ENCODE measurements at regions not wholly inside any gene's neighbourhood (a gene's known extent, or its start where the extent isn't known, plus 50 kb on each side); places are given as distances from the start of the nearest gene placed in this dataset.
"Not testable (repeated sequence)": the region's sequence is repeated elsewhere in the genome, so short reads cannot be mapped to it uniquely, and the experiment has no call there.

DNA sequence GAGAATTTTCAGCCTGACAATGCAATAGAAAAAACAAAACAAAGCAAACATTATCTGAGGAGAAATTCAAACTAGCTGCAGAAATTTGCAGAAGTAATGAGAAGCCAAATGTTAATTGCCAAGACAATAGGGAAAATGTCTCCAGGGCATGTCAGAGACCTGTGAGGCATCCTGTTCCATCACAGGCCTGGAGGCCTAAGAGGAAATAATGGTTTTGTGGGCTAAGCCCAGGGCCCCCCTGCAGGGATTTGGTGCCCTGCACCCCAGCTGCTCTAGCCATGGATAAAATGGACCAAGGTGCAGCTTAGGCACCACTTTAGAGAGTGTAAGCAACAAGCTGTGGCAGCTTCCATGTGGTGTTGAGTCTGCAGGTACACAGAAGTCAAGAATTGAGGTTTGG, 401.2 kb upstream of the NECTIN3 start:
- no peak for DNase-seq (ENCODE audit: low read depth in 2 of 2)

DNA sequence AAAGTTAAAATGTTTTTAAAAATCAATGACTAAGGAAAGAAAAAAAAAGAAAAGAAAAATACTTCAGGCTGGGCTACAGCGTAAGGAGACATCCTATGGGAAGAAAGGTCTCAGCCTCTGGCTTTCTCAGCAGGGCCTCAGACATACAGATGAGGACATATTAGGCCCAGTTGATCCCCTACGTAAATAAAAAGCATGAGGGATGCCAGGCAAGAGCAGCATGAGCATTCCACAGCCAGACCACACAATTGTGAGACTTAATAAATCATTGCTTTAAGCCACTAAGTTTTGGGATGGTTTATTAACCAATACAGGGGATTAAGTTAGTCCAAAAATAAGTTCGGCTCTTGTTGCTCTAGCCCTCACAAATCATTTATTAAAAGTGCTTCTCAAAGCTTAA, 394.1 kb upstream of the NECTIN3 start:
- DNase-seq (ENCODE audit: low read depth in 2 of 2) = no peak

DNA sequence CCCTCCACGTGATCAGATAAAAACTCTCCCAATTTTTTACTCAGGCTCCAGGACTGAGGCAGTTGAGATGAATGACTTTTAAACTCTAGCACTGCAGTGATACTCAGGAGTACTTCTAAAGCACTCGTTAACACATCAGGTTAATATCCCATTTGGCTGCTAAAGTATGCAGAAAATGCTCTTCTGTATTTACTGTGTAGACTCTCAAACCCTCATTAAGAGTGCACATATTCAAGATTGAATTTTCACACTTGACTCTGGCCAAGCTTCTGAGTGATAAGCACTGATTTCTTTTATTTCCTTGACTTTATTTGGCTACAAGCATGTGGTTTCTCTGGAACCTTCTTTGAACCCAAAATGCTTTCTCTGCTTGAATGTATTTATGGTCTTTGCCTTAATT, 392.3 kb upstream of the NECTIN3 start:
- no peak for DNase-seq (ENCODE audit: low read depth in 2 of 2)

DNA sequence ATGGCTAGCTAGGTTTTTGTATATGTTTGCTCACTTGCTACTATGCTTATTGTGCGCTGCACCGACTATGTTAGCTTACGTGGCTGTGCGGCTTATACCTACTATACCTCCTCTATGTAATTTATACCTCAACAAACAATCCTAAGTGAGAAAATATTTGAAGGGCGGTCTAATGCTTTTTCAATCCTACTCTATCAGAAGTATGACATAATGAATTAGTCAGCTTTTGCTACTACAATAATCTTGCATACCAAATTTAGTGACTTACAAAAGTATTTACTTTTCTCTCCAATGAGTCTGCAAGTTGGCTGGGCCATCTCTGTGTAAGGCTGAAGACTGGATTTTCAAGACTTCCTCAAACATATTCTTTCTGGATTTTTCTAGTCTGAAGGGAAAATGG, 391.2 kb upstream of the NECTIN3 start:
- no peak for DNase-seq (ENCODE audit: low read depth in 2 of 2)

DNA sequence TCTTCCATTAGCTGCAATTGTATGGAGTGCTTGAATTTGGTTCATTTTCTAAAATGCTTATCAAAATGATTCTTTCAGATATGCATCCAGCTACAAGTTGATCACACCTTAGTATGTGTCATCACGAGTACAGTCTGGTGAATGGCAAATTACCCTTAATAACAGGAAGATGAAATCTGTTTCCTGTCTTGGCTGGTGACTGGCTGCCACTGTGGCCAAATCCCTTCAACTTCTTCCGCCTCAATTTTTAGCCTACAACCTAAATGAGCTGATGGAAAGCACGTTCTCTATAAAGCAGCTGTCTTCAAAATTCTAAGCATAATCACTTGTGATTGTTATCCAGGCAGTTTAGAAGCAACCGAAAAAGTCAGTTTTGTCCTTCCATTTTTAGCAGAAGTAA, 387.1 kb upstream of the NECTIN3 start:
- DNase-seq (ENCODE audit: low read depth in 2 of 2) = no peak

DNA sequence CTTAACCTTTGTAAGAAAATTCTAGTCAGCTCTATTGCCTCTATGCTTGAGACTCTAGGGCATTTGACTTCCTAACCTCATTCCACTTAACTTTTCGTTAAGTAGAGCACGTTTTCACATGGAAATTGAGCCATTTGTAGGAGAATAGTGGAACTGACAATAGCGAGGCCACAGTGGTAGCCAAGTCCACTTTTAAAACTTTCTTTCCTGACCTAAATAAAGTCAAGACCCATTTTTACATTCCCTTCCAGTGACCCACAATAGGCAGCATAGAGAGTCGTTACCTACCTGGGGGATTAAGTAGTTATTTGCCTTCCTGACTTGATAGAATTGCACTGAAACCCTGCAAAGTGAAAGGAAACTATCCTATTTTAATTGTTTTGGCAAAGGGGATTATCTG, 386.0 kb upstream of the NECTIN3 start:
- DNase-seq (ENCODE audit: low read depth in 2 of 2) = no peak

DNA sequence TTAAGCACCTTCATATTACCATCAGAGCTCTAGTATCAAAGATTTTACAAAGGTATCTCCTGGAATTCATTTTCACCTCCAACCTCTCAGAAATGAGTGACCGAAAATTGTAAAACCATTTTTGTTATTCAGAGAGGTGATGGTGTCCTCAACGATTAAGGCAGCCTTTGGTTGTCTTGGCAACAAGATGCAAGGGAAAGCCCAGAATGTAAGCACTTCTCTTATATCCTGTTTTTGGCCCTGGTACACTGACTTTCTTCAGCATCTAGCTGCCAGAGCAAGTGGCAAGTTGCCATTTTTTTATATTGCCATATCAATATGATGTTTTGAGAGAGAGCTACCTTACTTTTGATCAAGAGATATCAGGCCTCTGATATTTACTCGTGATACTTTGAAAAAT, 384.9 kb upstream of the NECTIN3 start:
- no peak for DNase-seq (ENCODE audit: low read depth in 2 of 2)

DNA sequence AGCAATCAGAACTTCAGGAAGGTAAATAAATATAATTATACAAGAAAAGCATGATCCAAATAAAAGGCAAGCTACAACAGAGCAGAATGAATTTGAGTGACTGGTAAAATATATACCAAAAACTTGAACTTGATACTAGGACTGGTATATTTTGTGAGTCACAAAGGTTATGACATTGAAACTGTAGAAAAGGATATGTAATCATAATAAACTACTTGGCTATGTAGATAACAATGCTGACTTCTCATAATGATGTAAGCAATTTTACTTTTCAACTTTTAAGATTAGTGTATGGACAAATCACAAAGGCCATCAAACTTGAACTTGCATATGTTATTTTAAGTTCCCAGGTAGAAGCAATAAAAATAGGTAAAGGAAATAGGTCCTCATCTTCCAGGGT, 384.5 kb upstream of the NECTIN3 start:
- DNase-seq (ENCODE audit: low read depth in 2 of 2) = no peak

DNA sequence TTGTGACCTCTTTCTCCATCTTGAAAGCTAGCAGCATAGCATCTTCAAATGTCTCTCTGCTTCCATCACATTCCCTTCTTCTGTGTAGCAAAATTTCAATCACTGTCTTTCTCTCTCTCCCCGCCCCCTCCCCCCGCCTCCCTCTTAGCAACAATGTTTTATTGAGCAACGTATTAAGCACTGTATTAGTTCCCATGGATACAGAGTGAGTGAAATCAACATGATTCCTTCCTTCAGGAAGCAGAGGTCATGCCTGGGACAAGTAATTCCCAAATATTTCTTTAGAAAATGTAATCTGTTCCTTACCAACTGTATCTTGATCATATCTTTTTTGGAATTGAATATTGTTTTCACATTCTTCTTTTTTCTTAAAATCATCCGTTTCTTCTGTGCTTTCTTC, 373.7 kb upstream of the NECTIN3 start:
- no peak for DNase-seq (ENCODE audit: low read depth in 2 of 2)

DNA sequence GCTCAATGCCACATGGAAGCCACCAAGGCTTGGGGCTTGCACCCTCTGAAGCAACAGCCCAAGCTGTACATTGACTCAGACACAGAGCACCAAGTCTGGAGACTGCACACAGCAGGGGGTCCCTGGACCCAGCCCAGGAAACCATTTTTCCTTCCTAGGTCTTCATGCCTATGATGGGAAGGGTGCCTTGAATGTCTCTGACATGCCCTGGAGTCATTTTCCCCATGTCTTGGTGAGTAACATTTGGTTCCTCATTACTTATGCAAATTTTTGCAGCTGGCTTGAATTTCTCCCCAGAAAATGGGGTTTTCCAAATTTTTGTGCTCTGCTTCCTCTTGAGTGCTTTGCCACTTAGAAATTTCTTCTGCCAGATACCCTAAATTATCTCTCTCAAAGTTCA, 367.3 kb upstream of the NECTIN3 start:
- DNase-seq (ENCODE audit: low read depth in 2 of 2) = not testable (repeated sequence)

DNA sequence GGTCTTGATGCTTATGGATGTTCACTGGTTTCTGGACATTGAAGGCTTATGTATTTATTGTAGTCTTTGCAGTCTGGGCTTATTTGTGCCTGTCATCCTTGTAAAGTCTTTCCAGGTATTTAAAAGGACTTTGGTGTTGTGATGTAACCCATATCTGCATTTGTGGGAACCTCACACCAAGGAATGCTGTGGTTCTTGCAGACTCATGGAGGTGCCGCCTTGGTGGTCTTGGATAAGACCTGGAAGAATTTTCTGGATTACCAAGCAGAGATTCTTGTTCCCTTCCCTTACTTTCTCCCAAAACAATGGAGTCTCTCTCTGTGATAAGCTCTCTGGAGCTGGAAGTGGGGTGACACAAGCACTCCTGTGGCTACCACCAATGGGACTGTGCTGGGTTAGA, 363.5 kb upstream of the NECTIN3 start:
- DNase-seq (ENCODE audit: low read depth in 2 of 2) = no peak

DNA sequence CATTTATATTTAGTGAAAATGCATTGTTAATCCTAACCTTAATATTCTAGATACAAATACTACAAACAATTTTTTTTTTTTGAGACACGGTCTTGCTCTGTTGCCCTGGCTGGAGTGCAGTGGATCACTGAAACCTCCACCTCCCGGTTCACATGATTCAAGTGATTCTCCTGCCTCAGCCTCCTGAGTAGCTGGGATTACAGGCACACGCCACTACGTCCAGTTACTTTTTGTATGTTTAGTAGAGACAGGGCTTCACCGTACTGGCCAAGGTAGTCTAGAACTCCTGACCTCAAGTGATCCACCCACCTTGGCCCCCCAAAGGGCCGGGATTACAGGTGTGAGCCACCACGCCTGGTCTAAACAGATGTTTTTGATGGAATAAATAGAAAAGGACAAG, 361.5 kb upstream of the NECTIN3 start:
- no peak for DNase-seq (ENCODE audit: low read depth in 2 of 2)

DNA sequence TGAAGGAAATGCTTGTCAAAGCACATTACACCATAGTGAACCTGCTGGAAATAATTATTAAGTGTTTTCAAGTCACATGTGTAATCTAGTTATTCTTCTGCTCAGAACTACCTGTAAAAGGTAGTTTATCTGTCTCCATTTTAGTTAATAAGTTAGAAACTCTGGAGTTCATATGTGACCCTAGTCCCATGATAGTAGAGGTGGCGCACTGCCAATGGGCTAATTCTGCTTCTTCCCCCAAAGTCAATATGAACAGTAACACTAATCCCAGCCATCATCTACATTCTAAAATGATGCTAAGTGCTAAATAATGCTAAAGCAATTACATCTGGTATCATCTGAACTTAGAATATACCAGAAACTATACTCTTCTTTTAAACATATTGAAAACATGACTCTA, 361.0 kb upstream of the NECTIN3 start:
- no peak for DNase-seq (ENCODE audit: low read depth in 2 of 2)

DNA sequence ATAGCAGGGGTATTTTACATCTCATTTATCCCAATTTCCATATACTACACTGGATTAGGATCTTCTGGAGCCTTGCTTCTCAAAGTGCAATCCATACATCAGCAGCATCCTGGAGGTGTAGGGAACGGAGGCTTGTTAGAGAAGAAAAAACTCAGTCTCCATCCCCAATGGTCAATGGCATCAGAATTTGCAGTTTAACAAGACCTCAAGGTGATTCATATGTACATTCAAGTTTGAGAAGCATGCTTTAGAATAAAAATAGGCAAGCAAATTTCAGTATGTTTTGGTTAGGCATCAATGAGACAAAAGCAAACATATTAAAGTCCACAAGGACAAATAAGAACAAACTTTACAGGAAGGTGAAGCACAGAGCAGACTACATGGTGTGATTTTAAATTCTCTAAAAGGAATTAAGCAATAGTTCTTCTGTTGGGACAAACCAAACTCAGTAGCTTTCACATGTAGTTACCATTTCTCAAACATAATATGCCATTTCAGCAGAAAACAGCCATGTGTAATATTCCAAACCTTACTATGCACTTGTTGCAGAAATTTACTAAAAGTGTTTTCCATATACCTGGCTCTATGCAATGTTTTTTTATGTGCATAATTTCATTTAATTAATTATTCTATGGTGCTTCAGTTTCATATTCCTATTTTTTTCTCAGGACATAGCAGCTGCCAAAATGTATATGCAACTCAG, 360.3 kb upstream of the NECTIN3 start:
- no peak for DNase-seq (ENCODE audit: low read depth in 2 of 2)

DNA sequence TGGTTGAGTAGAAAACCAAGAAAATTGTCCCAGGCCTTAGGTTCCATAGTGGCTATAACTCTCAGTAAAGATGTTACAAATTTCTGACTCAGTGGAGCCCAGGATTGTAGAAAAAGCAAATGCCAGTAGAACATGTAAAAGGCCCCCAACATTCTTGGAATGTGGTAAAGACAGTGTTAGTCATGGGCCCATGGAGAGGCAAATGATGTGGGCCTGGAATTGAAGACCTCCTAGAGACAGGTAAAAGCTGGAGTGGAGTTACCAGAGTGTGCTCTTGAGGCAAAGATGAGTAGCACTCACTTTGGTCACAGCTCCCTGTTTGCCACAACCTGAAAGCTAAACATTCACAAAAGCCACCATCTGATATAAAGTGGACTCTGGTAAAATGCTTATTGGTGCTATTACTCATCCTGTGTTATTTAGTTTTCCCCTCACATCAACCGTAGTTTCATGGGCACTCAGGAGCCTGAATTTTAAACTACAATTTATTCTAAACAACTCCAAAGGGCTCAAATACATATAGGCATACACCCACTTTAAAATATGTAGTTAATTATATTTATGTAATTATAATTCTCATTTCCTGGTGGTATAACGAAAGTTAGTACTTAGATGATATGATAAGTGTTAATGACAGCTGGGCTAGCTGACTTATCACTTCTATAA, 359.6 kb upstream of the NECTIN3 start:
- DNase-seq (ENCODE audit: low read depth in 2 of 2) = no peak

DNA sequence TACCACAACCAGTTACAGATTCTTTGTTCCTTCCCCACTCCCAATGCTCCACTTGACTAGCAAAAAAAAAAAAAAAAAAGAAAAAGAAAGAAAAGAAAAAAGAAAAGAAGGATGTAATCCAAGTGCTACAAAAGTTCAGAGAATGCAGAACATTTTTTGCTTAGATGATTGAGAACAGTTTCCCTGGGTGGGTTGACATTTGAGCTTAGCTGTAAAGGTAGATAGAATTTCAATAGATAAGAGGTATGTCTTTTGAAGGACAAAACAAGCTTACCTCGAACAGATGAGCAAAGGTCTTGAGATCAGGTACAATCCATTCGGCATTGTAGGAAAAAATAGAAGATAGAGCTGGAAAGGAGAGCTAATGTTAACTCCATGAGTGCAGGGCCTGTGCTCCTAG, 344.6 kb upstream of the NECTIN3 start:
- DNase-seq (ENCODE audit: low read depth in 2 of 2) = no peak

DNA sequence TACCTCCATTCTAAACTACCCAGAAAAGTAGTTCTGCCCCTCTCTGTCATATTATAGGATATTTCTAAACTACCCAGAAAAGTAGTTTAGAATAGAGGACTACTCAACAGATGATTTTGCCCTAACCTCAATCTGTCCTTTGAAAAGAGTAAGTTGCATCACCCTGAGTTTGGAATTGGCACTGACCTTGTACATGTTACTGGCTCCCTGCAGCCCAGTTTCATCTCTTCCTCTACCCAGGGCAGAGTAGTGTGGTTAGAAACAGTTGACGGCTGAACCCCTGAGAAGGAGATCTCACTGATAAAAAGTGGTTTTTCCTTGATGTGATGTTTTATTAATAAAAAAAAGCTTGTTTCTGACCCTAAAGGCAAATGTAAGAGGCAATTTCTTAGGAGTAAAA, 340.5 kb upstream of the NECTIN3 start:
- DNase-seq (ENCODE audit: low read depth in 2 of 2) = no peak

DNA sequence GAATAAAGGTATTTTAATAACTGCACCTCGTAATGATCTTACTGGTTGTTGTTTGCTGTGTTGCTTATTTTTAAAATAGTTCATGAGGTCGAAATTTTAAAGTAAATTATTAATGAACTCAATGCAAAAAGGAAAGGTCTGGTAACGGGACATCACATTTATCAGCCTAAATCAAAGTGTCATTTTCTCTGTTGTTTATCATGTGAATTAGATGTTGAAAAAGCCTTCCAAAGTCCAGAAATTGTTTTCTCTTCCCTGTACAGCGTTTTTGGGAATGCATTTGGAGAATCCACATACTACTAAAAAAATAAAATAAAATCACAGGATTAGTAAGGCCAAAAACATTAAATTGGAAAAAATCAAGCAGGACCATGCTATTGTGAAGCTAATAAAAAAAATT, 339.2 kb upstream of the NECTIN3 start:
- DNase-seq (ENCODE audit: low read depth in 2 of 2) = no peak

DNA sequence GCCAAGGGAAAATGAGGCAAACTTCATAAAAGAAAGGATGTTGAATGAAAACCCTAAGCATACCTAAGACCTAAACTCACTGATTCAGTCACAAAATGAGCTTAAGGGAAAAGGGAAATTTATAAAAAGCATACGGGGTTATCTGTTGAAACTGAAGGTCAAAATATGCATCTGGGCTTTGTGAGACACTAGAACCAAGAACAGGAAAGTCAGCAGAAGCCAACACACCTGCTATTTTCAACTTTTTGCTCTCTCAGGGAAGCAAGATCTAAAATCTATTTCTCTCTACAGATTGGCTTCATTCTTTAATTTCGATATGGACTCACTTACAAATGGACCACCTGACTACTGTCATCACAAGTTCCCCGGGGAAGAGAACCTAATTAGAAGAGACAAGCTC, 338.6 kb upstream of the NECTIN3 start:
- no peak for DNase-seq (ENCODE audit: low read depth in 2 of 2)

DNA sequence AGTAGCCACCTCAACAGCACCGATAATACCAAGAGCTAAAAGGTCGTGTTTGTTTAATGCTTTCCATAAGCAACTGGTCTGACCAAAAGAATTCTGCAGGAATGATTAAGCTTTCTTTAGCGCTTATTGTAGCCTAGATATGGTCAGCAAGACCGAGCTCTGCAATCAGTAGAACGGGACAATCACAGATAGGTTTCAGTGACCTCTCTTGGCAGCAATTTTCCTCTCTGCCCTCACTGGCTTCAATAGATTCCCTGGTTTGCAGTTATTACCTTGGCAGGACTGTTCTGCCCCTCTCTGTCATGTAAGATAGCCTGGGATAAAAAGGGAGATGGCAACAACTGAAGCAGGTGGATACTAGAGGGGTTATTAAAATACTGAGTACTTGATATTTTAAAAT, 337.1 kb upstream of the NECTIN3 start:
- DNase-seq (ENCODE audit: low read depth in 2 of 2) = no peak

DNA sequence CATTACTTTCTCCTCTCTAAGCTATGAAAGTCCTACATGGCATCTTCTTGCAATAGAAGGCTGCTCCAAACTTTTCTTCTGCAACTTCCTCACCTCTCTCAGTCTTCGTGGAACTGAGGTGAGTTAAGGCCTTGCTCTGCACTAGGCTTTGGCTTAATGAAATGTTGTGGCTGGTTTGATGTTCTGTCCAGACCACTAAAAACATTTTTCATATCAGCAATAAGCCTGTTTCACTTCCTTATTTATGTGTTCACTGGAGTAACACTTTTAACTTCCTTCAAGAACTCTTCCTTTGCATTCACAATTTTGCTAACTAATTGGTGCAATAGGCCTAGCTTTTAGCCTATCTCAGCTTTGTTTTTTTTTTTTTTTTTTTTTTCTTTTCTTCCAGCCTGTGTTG, 335.3 kb upstream of the NECTIN3 start:
- no peak for DNase-seq (ENCODE audit: low read depth in 2 of 2)

DNA sequence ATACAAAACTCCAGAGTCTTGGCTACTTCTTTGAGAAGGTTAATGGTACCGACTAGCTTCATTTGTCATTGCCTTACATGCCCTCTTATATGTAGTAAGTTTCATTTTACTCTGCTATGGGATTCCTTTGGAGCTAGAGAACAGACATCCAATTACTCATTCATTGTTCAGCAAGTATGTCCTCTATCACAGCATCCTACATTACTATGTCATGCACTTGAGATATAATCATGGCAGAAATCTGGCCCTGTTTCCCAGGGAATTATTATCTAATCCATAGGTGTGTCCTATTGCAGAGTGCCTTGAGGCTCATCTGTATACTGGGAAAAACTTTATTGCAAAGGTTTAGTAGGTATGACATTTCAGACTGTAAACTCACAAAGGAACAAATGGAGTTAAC, 333.1 kb upstream of the NECTIN3 start:
- DNase-seq (ENCODE audit: low read depth in 2 of 2) = no peak

DNA sequence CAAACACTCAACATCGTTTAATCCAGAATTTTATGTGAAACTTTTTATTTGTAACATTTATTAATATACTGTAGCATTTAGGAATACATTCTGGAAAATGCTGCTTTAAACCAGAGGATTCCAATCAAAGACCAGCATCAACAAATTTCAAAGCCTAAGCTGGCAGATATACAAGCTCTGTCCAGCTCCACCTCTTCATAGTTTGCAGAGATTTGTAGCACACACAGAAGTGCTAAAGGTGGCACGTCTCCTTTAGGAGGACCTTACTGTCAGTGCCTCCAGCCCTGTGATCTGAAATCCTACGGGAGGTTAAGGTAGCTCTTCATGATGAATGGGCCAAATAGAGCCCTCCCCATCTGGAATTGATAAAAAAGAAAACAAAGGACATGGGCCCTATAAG, 329.7 kb upstream of the NECTIN3 start:
- DNase-seq (ENCODE audit: low read depth in 2 of 2) = no peak

DNA sequence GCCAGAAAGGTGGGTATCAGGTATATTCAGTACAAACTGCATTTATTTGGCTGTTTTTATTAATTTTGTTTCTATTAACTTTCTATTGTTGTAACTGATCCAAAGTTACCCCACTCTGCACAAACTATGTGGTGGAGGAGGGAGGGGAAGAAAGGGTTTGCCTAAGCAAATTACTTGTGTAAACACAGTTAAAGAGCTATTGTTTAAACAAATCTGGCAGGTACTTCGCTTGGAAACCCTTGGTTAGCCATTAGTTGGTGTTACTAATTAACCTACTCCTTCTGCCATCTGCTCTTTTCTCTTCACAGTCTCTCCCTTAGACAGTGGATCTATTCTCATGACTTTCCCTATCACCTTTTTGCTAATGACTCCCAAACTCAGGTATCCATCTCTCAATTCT, 328.4 kb upstream of the NECTIN3 start:
- DNase-seq (ENCODE audit: low read depth in 2 of 2) = no peak
